T-helper 1 cell treated with Interleukin-12 subunit alpha and Interleukin-12 subunit beta and Interleukin-4 antibody, amounts not matched to agents 30 μg/mL and 1 μg/mL, for 36 hours (primary cell): ENCODE measurements at regions not wholly inside any gene's neighbourhood (a gene's known extent, or its start where the extent isn't known, plus 50 kb on each side); places are given as distances from the start of the nearest gene placed in this dataset.

ENCODE experiments used
- H3K27ac Mint-ChIP-seq: one replicate; pipeline ENCODE4 v1.8.0; 2021; ENCODE audit warnings: mild to moderate bottlenecking, mixed read lengths
- H3K27me3 Mint-ChIP-seq: one replicate; pipeline ENCODE4 v1.8.0; 2021; ENCODE audit warnings: low read depth, mixed read lengths
- H3K36me3 Mint-ChIP-seq: one replicate; pipeline ENCODE4 v1.8.0; 2021; ENCODE audit warnings: low read depth, mixed read lengths
- H3K4me1 Mint-ChIP-seq: one replicate; pipeline ENCODE4 v1.8.0; 2021; ENCODE audit warnings: low read depth, mixed read lengths
- H3K4me3 Mint-ChIP-seq: one replicate; pipeline ENCODE4 v1.8.0; 2021; ENCODE audit warnings: mild to moderate bottlenecking, moderate library complexity, mixed read lengths
- H3K9me3 Mint-ChIP-seq: one replicate; pipeline ENCODE4 v1.8.0; 2021; ENCODE audit warnings: mixed read lengths

GRCh38 chr9:80204054-80204453, 632.3 kb downstream of the TLE4 start:
- Mint-ChIP-seq H3K27me3 (no peaks in the 10 kb centered on the region), H3K36me3 (no peaks in the 10 kb centered on the region), H3K9me3 (no peaks in the 10 kb centered on the region), H3K4me1 (no peaks in the 10 kb centered on the region), H3K27ac (no peak overlapping the region), H3K4me3 (no peak overlapping the region)

- Mint-ChIP-seq H3K4me3 (no peak overlapping the region), H3K4me1 (no peaks in the 10 kb centered on the region), H3K36me3 (no peaks in the 10 kb centered on the region), H3K9me3 (no peaks in the 10 kb centered on the region), H3K27ac (no peak overlapping the region), H3K27me3 (no peaks in the 10 kb centered on the region)
Measured at GRCh38 chr9:80197661-80198060, 625.9 kb downstream of the TLE4 start.

GRCh38 chr9:80191108-80191507, 619.3 kb downstream of the TLE4 start:
- H3K4me1 Mint-ChIP-seq: no peaks in the 10 kb centered on the region
- no peaks in the 10 kb centered on the region for H3K36me3 Mint-ChIP-seq
- H3K27me3 Mint-ChIP-seq: no peaks in the 10 kb centered on the region
- H3K27ac Mint-ChIP-seq: no peak overlapping the region
- no peaks in the 10 kb centered on the region for H3K9me3 Mint-ChIP-seq
- no peak overlapping the region for H3K4me3 Mint-ChIP-seq

GRCh38 chr9:80188579-80188978, 616.8 kb downstream of the TLE4 start:
- H3K36me3 Mint-ChIP-seq: no peaks in the 10 kb centered on the region
- H3K27ac Mint-ChIP-seq: no peak overlapping the region
- no peak overlapping the region for H3K4me3 Mint-ChIP-seq
- H3K27me3 Mint-ChIP-seq: no peaks in the 10 kb centered on the region
- no peaks in the 10 kb centered on the region for H3K9me3 Mint-ChIP-seq
- no peaks in the 10 kb centered on the region for H3K4me1 Mint-ChIP-seq

GRCh38 chr9:80185112-80185738, 613.5 kb downstream of the TLE4 start:
- H3K9me3 Mint-ChIP-seq: no peaks in the 10 kb centered on the region
- no peaks in the 10 kb centered on the region for H3K27me3 Mint-ChIP-seq
- H3K36me3 Mint-ChIP-seq: no peaks in the 10 kb centered on the region
- H3K4me1 Mint-ChIP-seq: no peaks in the 10 kb centered on the region
- no peak overlapping the region for H3K4me3 Mint-ChIP-seq
- H3K27ac Mint-ChIP-seq: no peak overlapping the region

- H3K27ac Mint-ChIP-seq: no peak overlapping the region
- no peak overlapping the region for H3K4me3 Mint-ChIP-seq
- H3K9me3 Mint-ChIP-seq: no peaks in the 10 kb centered on the region
- no peaks in the 10 kb centered on the region for H3K36me3 Mint-ChIP-seq
- no peaks in the 10 kb centered on the region for H3K27me3 Mint-ChIP-seq
- H3K4me1 Mint-ChIP-seq: no peaks in the 10 kb centered on the region
Measured at GRCh38 chr9:80177949-80178480, 606.2 kb downstream of the TLE4 start.

GRCh38 chr9:80175286-80176150, 603.8 kb downstream of the TLE4 start:
- Mint-ChIP-seq H3K9me3 (no peaks in the 10 kb centered on the region), H3K4me1 (no peaks in the 10 kb centered on the region), H3K27ac (no peak overlapping the region), H3K4me3 (no peak overlapping the region), H3K36me3 (no peaks in the 10 kb centered on the region), H3K27me3 (no peaks in the 10 kb centered on the region)

GRCh38 chr9:80163889-80164288, 592.1 kb downstream of the TLE4 start:
- H3K9me3 Mint-ChIP-seq: no peaks in the 10 kb centered on the region
- no peaks in the 10 kb centered on the region for H3K27me3 Mint-ChIP-seq
- no peak overlapping the region for H3K4me3 Mint-ChIP-seq
- H3K4me1 Mint-ChIP-seq: no peaks in the 10 kb centered on the region
- H3K27ac Mint-ChIP-seq: no peak overlapping the region
- no peaks in the 10 kb centered on the region for H3K36me3 Mint-ChIP-seq

- H3K4me3 Mint-ChIP-seq: no peak overlapping the region
- no peak overlapping the region for H3K27ac Mint-ChIP-seq
- no peaks in the 10 kb centered on the region for H3K36me3 Mint-ChIP-seq
- no peaks in the 10 kb centered on the region for H3K4me1 Mint-ChIP-seq
- H3K9me3 Mint-ChIP-seq: no peaks in the 10 kb centered on the region
- no peaks in the 10 kb centered on the region for H3K27me3 Mint-ChIP-seq
Measured at GRCh38 chr9:80158554-80159170, 586.9 kb downstream of the TLE4 start.

GRCh38 chr9:80158131-80158530, 586.4 kb downstream of the TLE4 start:
- Mint-ChIP-seq H3K27me3 (no peaks in the 10 kb centered on the region), H3K36me3 (no peaks in the 10 kb centered on the region), H3K4me1 (no peaks in the 10 kb centered on the region), H3K9me3 (no peaks in the 10 kb centered on the region), H3K27ac (no peak overlapping the region), H3K4me3 (no peak overlapping the region)

- Mint-ChIP-seq H3K9me3 (no peaks in the 10 kb centered on the region), H3K4me3 (no peak overlapping the region), H3K27ac (no peak overlapping the region), H3K36me3 (no peaks in the 10 kb centered on the region), H3K4me1 (no peaks in the 10 kb centered on the region), H3K27me3 (no peaks in the 10 kb centered on the region)
Measured at GRCh38 chr9:80157561-80157983, 585.8 kb downstream of the TLE4 start.

- no peaks in the 10 kb centered on the region for H3K27me3 Mint-ChIP-seq
- no peaks in the 10 kb centered on the region for H3K4me1 Mint-ChIP-seq
- H3K27ac Mint-ChIP-seq: no peak overlapping the region
- no peaks in the 10 kb centered on the region for H3K36me3 Mint-ChIP-seq
- H3K9me3 Mint-ChIP-seq: no peaks in the 10 kb centered on the region
- H3K4me3 Mint-ChIP-seq: no peak overlapping the region
Measured at GRCh38 chr9:80156756-80157472, 585.1 kb downstream of the TLE4 start.

- no peaks in the 10 kb centered on the region for H3K27me3 Mint-ChIP-seq
- no peaks in the 10 kb centered on the region for H3K36me3 Mint-ChIP-seq
- no peak overlapping the region for H3K4me3 Mint-ChIP-seq
- H3K4me1 Mint-ChIP-seq: no peaks in the 10 kb centered on the region
- no peaks in the 10 kb centered on the region for H3K9me3 Mint-ChIP-seq
- no peak overlapping the region for H3K27ac Mint-ChIP-seq
Measured at GRCh38 chr9:80156262-80156661, 584.5 kb downstream of the TLE4 start.

- no peak overlapping the region for H3K27ac Mint-ChIP-seq
- H3K9me3 Mint-ChIP-seq: peaks cover 16% of the 10 kb centered on the region
- no peaks in the 10 kb centered on the region for H3K4me1 Mint-ChIP-seq
- H3K4me3 Mint-ChIP-seq: no peak overlapping the region
- H3K36me3 Mint-ChIP-seq: no peaks in the 10 kb centered on the region
- no peaks in the 10 kb centered on the region for H3K27me3 Mint-ChIP-seq
Measured at GRCh38 chr9:80147866-80148265, 576.1 kb downstream of the TLE4 start.
